PC-9 (cell line): ENCODE measurements at regions not wholly inside any gene's neighbourhood (a gene's known extent, or its start where the extent isn't known, plus 50 kb on each side); places are given as distances from the start of the nearest gene placed in this dataset.

Experiments
- BruUV-seq: library from RNA; stranded (reverse); fragments of 400-500 nt; replicated peaks from 2 replicates; lab custom pipeline; 2021; lab: Mats Ljungman, UMichigan
- CTCF ChIA-PET: fragments of 300-600 bp; sonication (Branson Sonifier 250); formaldehyde crosslinking; loops from one replicate; lab custom pipeline; 2022; ENCODE audit warnings: antibody characterized with exemption; lab: Charles Lee
- POLR2A ChIA-PET: fragments of 300-600 bp; sonication (Branson Sonifier 250); formaldehyde crosslinking; loops from one replicate; lab custom pipeline; 2022; ENCODE audit warnings: antibody characterized with exemption; ENCODE audit not compliant: unreplicated experiment; lab: Charles Lee
- DNase-seq, 2 experiments: peaks; one replicate each; pipeline versions ENCODE4 v3.0.0 to v3.0.0-alpha.2; 2015 to 2022; ENCODE audit warnings: mixed read lengths in 1 of 2
- H2AFZ ChIP-seq: fragments of 200-600 bp; sonication (generic); 2 replicates; pipeline ENCODE4 v1.8.1; 2017; ENCODE audit warnings: antibody characterized with exemption
- H3F3A ChIP-seq: fragments of 200-600 bp; sonication (generic); 2 replicates; pipeline ENCODE4 v1.8.1; 2017; ENCODE audit warnings: antibody characterized with exemption, mild to moderate bottlenecking, low read depth; ENCODE audit not compliant: insufficient read depth
- H3K27ac ChIP-seq: fragments of 200-600 bp; sonication (generic); 2 replicates; pipeline ENCODE4 v1.6.1; 2016; ENCODE audit warnings: mixed run types
- H3K27me3 ChIP-seq: fragments of 200-600 bp; sonication (generic); 2 replicates; pipeline ENCODE4 v1.6.1; 2016; ENCODE audit warnings: low read depth, mixed run types; ENCODE audit not compliant: insufficient read depth
- H3K36me3 ChIP-seq: fragments of 200-600 bp; sonication (generic); 2 replicates; pipeline ENCODE4 v1.6.1; 2016; ENCODE audit warnings: low read depth, mixed run types
- H3K4me1 ChIP-seq: fragments of 200-600 bp; sonication (generic); replicated peaks from 2 replicates; pipeline ENCODE4 v1.6.1; 2016; ENCODE audit warnings: mixed run types; ENCODE audit not compliant: insufficient read depth
- H3K4me2 ChIP-seq: fragments of 200-600 bp; sonication (generic); 2 replicates; pipeline ENCODE4 v1.6.1; 2017; ENCODE audit warnings: mixed run types
- H3K4me3 ChIP-seq: fragments of 200-600 bp; sonication (generic); 2 replicates; pipeline ENCODE4 v1.6.1; 2016; ENCODE audit warnings: mixed run types
- H3K79me2 ChIP-seq: fragments of 200-600 bp; sonication (generic); 2 replicates; pipeline ENCODE4 v1.6.1; 2017; ENCODE audit warnings: low read depth, mixed run types
- H3K9me2 ChIP-seq: fragments of 200-600 bp; sonication (generic); 2 replicates; pipeline ENCODE4 v1.8.1; 2017; ENCODE audit warnings: mild to moderate bottlenecking; ENCODE audit not compliant: insufficient read depth
- H3K9me3 ChIP-seq: fragments of 200-600 bp; sonication (generic); 2 replicates; pipeline ENCODE4 v1.8.1; 2016; ENCODE audit warnings: low read depth; ENCODE audit not compliant: insufficient read depth
- H4K20me1 ChIP-seq: fragments of 200-600 bp; sonication (generic); 2 replicates; pipeline ENCODE4 v1.8.1; 2017; ENCODE audit not compliant: insufficient read depth
- EZH2 ChIP-seq: fragments of 200-600 bp; sonication (generic); IDR thresholded peaks from 2 replicates; pipeline ENCODE4 v1.8.0; 2017; ENCODE audit warnings: antibody characterized with exemption, low read depth
- intact Hi-C: fragments of 100-400 bp; cut with micrococcal nuclease; formaldehyde crosslinking; loops from one replicate; pipeline ENCODE4 v1.10.0; 2022; ENCODE audit not compliant: unreplicated experiment
- TF ChIP-seq, protein P1 (sequence below): fragments of 200-600 bp; sonication (generic); conservative IDR thresholded peaks from 2 replicates; pipeline ENCODE4 v1.6.1; 2017; ENCODE audit warnings: mixed run types, antibody characterized with exemption, mild to moderate bottlenecking, moderate library complexity

DNA sequence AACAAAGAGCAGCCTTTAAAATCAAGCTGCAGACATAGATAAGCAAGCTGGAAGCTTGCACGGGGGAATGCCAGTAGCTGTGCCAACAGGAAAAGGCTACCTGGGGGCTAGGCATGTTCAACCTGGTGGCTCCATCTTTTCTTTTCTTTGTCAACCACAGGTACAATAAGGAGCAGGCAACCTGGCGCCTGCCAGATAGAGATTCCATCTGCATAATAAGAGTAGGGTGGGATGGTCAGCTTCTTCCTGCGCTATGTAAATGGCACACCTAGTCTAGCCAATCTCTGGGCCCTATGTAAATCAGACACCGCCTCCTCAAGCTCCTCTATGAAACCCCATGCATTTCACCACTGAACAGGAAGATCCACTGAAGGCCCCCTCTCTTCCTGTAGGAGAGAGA is 87.4 kb upstream of the PKP2 start:
- Histone ChIP-seq H3K27ac (no peak overlapping the region), H2AFZ (no peak overlapping the region), H3F3A (no peaks in the 10 kb centered on the region), H3K4me3 (no peak overlapping the region), H3K4me2 (no peak overlapping the region), H3K36me3 (no peaks in the 10 kb centered on the region), H3K27me3 (no peaks in the 10 kb centered on the region), H3K79me2 (no peaks in the 10 kb centered on the region), H3K4me1 (peaks cover 8% of the 10 kb centered on the region), H3K9me3 (no peaks in the 10 kb centered on the region), H4K20me1 (no peaks in the 10 kb centered on the region), H3K9me2 (no peaks in the 10 kb centered on the region)
- TF ChIP-seq EZH2, result no peak
- TF ChIP-seq, protein P1, sequence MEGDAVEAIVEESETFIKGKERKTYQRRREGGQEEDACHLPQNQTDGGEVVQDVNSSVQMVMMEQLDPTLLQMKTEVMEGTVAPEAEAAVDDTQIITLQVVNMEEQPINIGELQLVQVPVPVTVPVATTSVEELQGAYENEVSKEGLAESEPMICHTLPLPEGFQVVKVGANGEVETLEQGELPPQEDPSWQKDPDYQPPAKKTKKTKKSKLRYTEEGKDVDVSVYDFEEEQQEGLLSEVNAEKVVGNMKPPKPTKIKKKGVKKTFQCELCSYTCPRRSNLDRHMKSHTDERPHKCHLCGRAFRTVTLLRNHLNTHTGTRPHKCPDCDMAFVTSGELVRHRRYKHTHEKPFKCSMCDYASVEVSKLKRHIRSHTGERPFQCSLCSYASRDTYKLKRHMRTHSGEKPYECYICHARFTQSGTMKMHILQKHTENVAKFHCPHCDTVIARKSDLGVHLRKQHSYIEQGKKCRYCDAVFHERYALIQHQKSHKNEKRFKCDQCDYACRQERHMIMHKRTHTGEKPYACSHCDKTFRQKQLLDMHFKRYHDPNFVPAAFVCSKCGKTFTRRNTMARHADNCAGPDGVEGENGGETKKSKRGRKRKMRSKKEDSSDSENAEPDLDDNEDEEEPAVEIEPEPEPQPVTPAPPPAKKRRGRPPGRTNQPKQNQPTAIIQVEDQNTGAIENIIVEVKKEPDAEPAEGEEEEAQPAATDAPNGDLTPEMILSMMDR, result no peak
- DNase-seq, result no peak
- ChIA-PET POLR2A (no interaction called here), CTCF (no interaction called here)
- BruUV-seq, result no TSS peak
- intact Hi-C loops, result no loop called here

DNA sequence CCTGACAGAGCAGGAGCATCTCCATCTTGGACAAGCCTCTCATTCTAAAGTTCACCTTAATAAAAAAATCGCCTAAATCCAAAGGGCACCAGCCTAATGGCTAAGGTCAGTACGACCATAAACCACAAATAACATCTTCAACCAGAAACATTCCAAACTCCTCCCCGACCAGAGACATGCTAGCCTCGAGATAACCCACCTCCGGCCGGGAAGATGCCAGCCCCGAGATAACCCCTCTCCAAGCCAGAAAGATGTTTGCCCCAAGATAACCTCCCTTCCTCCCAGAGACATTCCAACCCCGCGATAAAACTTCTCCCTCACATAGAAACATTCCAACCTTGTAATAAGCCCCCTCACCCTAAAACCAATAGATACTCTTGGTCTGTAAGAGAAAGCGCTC is 86.8 kb upstream of the PKP2 start:
- DNase-seq, result no peak
- POLR2A ChIA-PET, result interaction anchor here (0.7 kb wide), 1 partner anchor 82 kb away, joined by 5 read pairs; no protein-coding TSS in a partner anchor
- no peaks in the 10 kb centered on the region for H3K9me3 ChIP-seq
- TF ChIP-seq, protein P1, result no peak
- no peak for TF ChIP-seq EZH2
- no peak overlapping the region for H2AFZ ChIP-seq
- H4K20me1 ChIP-seq, result no peaks in the 10 kb centered on the region
- no peaks in the 10 kb centered on the region for H3F3A ChIP-seq
- no peak overlapping the region for H3K27ac ChIP-seq
- no peaks in the 10 kb centered on the region for H3K9me2 ChIP-seq
- no peaks in the 10 kb centered on the region for H3K36me3 ChIP-seq
- no peak overlapping the region for H3K4me2 ChIP-seq
- no peaks in the 10 kb centered on the region for H3K79me2 ChIP-seq
- BruUV-seq, result no TSS peak
- peaks cover 2% of the 10 kb centered on the region; the same call in 1 of the 2 replicates for H3K4me1 ChIP-seq
- no peak overlapping the region for H3K4me3 ChIP-seq
- no peaks in the 10 kb centered on the region for H3K27me3 ChIP-seq
- intact Hi-C loops, result no loop called here
- CTCF ChIA-PET, result no interaction called here

DNA sequence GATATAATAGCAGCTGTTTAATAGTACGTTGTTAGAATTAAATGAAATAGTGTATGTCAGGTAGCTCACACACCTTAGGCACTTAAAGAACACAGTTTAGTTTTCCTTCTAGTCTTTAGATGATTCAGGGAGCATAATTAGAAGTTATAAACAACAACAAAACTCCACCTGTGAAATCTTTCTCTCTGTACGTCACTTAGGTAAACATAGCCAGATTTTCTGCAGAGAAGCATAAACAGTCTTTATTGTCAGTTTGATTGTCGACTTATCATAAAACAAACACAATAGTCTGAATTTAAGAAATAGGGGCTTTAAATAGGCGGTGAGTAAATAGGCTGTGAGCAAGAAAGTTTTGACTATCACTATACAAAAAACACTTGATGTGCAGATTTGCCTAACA is 84.6 kb upstream of the PKP2 start:
- H3K9me3 ChIP-seq, result no peaks in the 10 kb centered on the region
- no peak for DNase-seq
- no peaks in the 10 kb centered on the region for H3K4me1 ChIP-seq
- no peaks in the 10 kb centered on the region for H3K36me3 ChIP-seq
- POLR2A ChIA-PET, result no interaction called here
- BruUV-seq, result no TSS peak
- H3F3A ChIP-seq, result no peaks in the 10 kb centered on the region
- H3K9me2 ChIP-seq, result no peaks in the 10 kb centered on the region
- CTCF ChIA-PET, result no interaction called here
- H3K27ac ChIP-seq, result no peak overlapping the region
- H2AFZ ChIP-seq, result no peak overlapping the region
- intact Hi-C loops, result no loop called here
- TF ChIP-seq EZH2, result no peak
- TF ChIP-seq, protein P1, result no peak
- H4K20me1 ChIP-seq, result no peaks in the 10 kb centered on the region
- H3K4me3 ChIP-seq, result no peak overlapping the region
- H3K79me2 ChIP-seq, result no peaks in the 10 kb centered on the region
- H3K4me2 ChIP-seq, result no peak overlapping the region
- H3K27me3 ChIP-seq, result no peaks in the 10 kb centered on the region
